Osteocyte (in vitro differentiated cells): ENCODE measurements at regions not wholly inside any gene's neighbourhood (a gene's known extent, or its start where the extent isn't known, plus 50 kb on each side); places are given as distances from the start of the nearest gene placed in this dataset.

Source experiments
- DNase-seq: peaks from one replicate; pipeline ENCODE4 v3.0.0; 2021; ENCODE audit warnings: mixed read lengths; ENCODE audit not compliant: unreplicated experiment; ENCODE audit errors: extremely low spot score
- H3K27ac Mint-ChIP-seq: one replicate; pipeline ENCODE4 v1.8.0; 2021; ENCODE audit warnings: mild to moderate bottlenecking, mixed read lengths; ENCODE audit not compliant: unreplicated experiment
- H3K27me3 Mint-ChIP-seq: one replicate; pipeline ENCODE4 v1.8.0; 2021; ENCODE audit warnings: mixed read lengths; ENCODE audit not compliant: unreplicated experiment
- H3K36me3 Mint-ChIP-seq: one replicate; pipeline ENCODE4 v1.8.0; 2021; ENCODE audit warnings: mixed read lengths; ENCODE audit not compliant: unreplicated experiment
- H3K4me1 Mint-ChIP-seq: one replicate; pipeline ENCODE4 v1.8.0; 2021; ENCODE audit warnings: mixed read lengths; ENCODE audit not compliant: unreplicated experiment
- H3K4me3 Mint-ChIP-seq: one replicate; pipeline ENCODE4 v1.8.0; 2021; ENCODE audit warnings: mild to moderate bottlenecking, moderate library complexity, mixed read lengths; ENCODE audit not compliant: unreplicated experiment
- H3K9me3 Mint-ChIP-seq: one replicate; pipeline ENCODE4 v1.8.0; 2021; ENCODE audit warnings: mixed read lengths; ENCODE audit not compliant: unreplicated experiment
- CTCF ChIP-seq: fragments of 200-600 bp; sonication (generic); IDR thresholded peaks from 2 replicates; pipeline ENCODE4 v1.5.0; 2021; ENCODE audit warnings: antibody characterized with exemption, mild to moderate bottlenecking, moderate library complexity

GRCh38 chr9:79962836-79963235 lies 391.1 kb downstream of the TLE4 start:
- TF ChIP-seq CTCF = no peak
- no peaks in the 10 kb centered on the region for H3K9me3 Mint-ChIP-seq
- no peak for DNase-seq
- H3K27ac Mint-ChIP-seq = no peak overlapping the region
- peaks cover 8% of the 10 kb centered on the region for H3K4me1 Mint-ChIP-seq
- peaks cover 3% of the 10 kb centered on the region for H3K27me3 Mint-ChIP-seq
- H3K36me3 Mint-ChIP-seq = no peaks in the 10 kb centered on the region
- no peak overlapping the region for H3K4me3 Mint-ChIP-seq

DNA sequence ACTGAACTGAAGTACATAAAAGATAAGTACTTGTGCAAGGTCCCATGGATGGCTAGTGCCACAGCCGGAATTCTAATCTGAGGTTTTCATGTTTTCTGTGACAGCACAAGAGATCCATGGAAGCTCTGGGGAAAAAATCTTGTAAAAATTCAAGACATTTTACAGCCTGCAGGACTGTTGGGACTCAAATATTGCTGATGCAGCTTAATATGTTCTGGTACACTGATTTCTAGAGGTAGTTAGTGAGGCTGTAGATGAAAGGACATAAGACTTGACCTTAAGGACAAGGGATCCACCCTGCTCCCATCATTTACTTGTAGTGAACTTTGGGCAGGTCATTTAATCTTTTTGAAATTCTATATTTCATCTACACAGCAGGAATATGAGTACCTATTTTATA lies 390.4 kb downstream of the TLE4 start:
- peaks cover 3% of the 10 kb centered on the region for H3K27me3 Mint-ChIP-seq
- H3K36me3 Mint-ChIP-seq = no peaks in the 10 kb centered on the region
- H3K27ac Mint-ChIP-seq = no peak overlapping the region
- no peaks in the 10 kb centered on the region for H3K9me3 Mint-ChIP-seq
- peaks cover 8% of the 10 kb centered on the region for H3K4me1 Mint-ChIP-seq
- DNase-seq = no peak
- H3K4me3 Mint-ChIP-seq = no peak overlapping the region
- TF ChIP-seq CTCF = no peak

- Mint-ChIP-seq H3K9me3 (peaks cover 8% of the 10 kb centered on the region), H3K27me3 (no peaks in the 10 kb centered on the region), H3K4me1 (no peaks in the 10 kb centered on the region), H3K27ac (no peak overlapping the region), H3K36me3 (no peaks in the 10 kb centered on the region), H3K4me3 (no peak overlapping the region)
- no peak for DNase-seq
- no peak for TF ChIP-seq CTCF
Observed at GRCh38 chr9:79955300-79955699, 383.5 kb downstream of the TLE4 start.

DNA sequence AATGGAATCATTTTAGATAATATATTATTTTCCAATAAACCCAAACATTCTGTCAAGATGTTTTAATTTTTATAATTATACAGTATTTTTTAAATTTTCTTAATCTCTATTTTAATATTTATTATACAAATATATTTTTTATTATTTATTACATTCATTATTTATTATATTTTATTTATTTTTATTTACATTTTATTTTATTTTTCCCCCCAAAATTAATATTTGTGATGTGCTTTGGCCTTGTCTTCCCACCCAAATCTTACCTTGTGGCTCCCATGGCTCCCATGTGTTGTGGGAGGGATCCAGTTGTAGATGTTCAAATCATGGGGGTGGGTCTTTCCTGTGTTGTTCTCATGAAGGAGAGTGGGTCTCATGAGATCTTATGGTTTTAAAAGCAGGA lies 382.1 kb downstream of the TLE4 start:
- Mint-ChIP-seq H3K4me3 (no peak overlapping the region), H3K36me3 (no peaks in the 10 kb centered on the region), H3K4me1 (no peaks in the 10 kb centered on the region), H3K27me3 (no peaks in the 10 kb centered on the region), H3K27ac (no peak overlapping the region), H3K9me3 (peaks cover 8% of the 10 kb centered on the region)
- DNase-seq = no peak
- TF ChIP-seq CTCF = no peak

- DNase-seq = no peak
- peaks cover 3% of the 10 kb centered on the region for H3K4me1 Mint-ChIP-seq
Observed at GRCh38 chr9:79952401-79952800, 380.6 kb downstream of the TLE4 start.

More at GRCh38 chr9:79952401-79952800, 380.6 kb downstream of the TLE4 start:
- H3K4me3 Mint-ChIP-seq = no peak overlapping the region
- no peak for TF ChIP-seq CTCF
- H3K9me3 Mint-ChIP-seq = peaks cover 8% of the 10 kb centered on the region
- no peaks in the 10 kb centered on the region for H3K27me3 Mint-ChIP-seq
- no peak overlapping the region for H3K27ac Mint-ChIP-seq
- no peaks in the 10 kb centered on the region for H3K36me3 Mint-ChIP-seq
